ENCODE measurements at regions not wholly inside any gene's neighbourhood (a gene's known extent, or its start where the extent isn't known, plus 50 kb on each side); places are given as distances from the start of the nearest gene placed in this dataset.

- POLR2A ChIA-PET, result no interaction called here
- no peak for DNase-seq (ENCODE audit: low read depth, low spot score)
- TF ChIP-seq CTCF (IDR thresholded peaks at IDR 0.05; ENCODE audit: insufficient read depth, low read length, missing control alignments), result no peak
- CTCF ChIA-PET, result no interaction called here
- no peak overlapping the region for H3K4me3 ChIP-seq (ENCODE audit: low read depth, low read length)
These were observed 100.0 kb upstream of the HDAC4 start for GRCh38 chr2:239500574-239501550.

GRCh38 chr2:239499726-239500573 lies 99.1 kb upstream of the HDAC4 start:
- POLR2A ChIA-PET, result no interaction called here
- CTCF ChIA-PET, result no interaction called here
- no peak for TF ChIP-seq CTCF (IDR thresholded peaks at IDR 0.05; ENCODE audit: insufficient read depth, low read length, missing control alignments)
- no peak for DNase-seq (ENCODE audit: low read depth, low spot score)
- no peak overlapping the region for H3K4me3 ChIP-seq (ENCODE audit: low read depth, low read length)

GRCh38 chr2:239498981-239499634 lies 98.3 kb upstream of the HDAC4 start:
- ChIA-PET POLR2A (no interaction called here), CTCF (no interaction called here)
- no peak overlapping the region for H3K4me3 ChIP-seq (ENCODE audit: low read depth, low read length)
- TF ChIP-seq CTCF (IDR thresholded peaks at IDR 0.05; ENCODE audit: insufficient read depth, low read length, missing control alignments), result no peak
- no peak for DNase-seq (ENCODE audit: low read depth, low spot score)

GRCh38 chr2:239498576-239498975 lies 97.8 kb upstream of the HDAC4 start:
- POLR2A ChIA-PET, result no interaction called here
- CTCF ChIA-PET, result no interaction called here
- no peak for DNase-seq (ENCODE audit: low read depth, low spot score)
- H3K4me3 ChIP-seq (ENCODE audit: low read depth, low read length), result no peak overlapping the region
- TF ChIP-seq CTCF (IDR thresholded peaks at IDR 0.05; ENCODE audit: insufficient read depth, low read length, missing control alignments), result no peak

GRCh38 chr2:239496700-239497099 lies 95.9 kb upstream of the HDAC4 start:
- no peak overlapping the region for H3K4me3 ChIP-seq (ENCODE audit: low read depth, low read length)
- TF ChIP-seq CTCF (IDR thresholded peaks at IDR 0.05; ENCODE audit: insufficient read depth, low read length, missing control alignments), result no peak
- ChIA-PET CTCF (no interaction called here), POLR2A (no interaction called here)
- no peak for DNase-seq (ENCODE audit: low read depth, low spot score)
